GM23338 (cell line): ENCODE measurements at regions not wholly inside any gene's neighbourhood (a gene's known extent, or its start where the extent isn't known, plus 50 kb on each side); places are given as distances from the start of the nearest gene placed in this dataset.

Source experiments
- ATAC-seq: fragments of 200-7000 bp; cut with Tn5 transposase; 3 replicates; pipeline ENCODE4 v1.9.1; 2020
- DNase-seq: peaks from one replicate; pipeline ENCODE4 v3.0.0-alpha.2; 2015; ENCODE audit warnings: low spot score
- H2AFZ ChIP-seq: fragments of 200-600 bp; sonication (generic); 2 replicates; pipeline ENCODE4 v1.8.0; 2016; ENCODE audit warnings: antibody characterized with exemption, mild to moderate bottlenecking, moderate library complexity
- H3F3A ChIP-seq: fragments of 200-600 bp; sonication (generic); replicated peaks from 2 replicates; pipeline ENCODE4 v1.8.0; 2017; ENCODE audit warnings: antibody characterized with exemption, mixed run types, low read depth
- H3K27ac ChIP-seq: fragments of 200-600 bp; sonication (generic); 2 replicates; pipeline ENCODE4 v1.6.1; 2016; ENCODE audit warnings: low read depth
- H3K27me3 ChIP-seq: fragments of 200-600 bp; sonication (generic); 2 replicates; pipeline ENCODE4 v1.8.0; 2016; ENCODE audit warnings: mild to moderate bottlenecking, mixed run types, moderate library complexity; ENCODE audit not compliant: insufficient read depth
- H3K36me3 ChIP-seq: fragments of 200-600 bp; sonication (generic); 2 replicates; pipeline ENCODE4 v1.8.0; 2016; ENCODE audit warnings: mild to moderate bottlenecking; ENCODE audit not compliant: insufficient read depth
- H3K4me1 ChIP-seq: fragments of 200-600 bp; sonication (generic); 2 replicates; pipeline ENCODE4 v1.8.0; 2016; ENCODE audit warnings: mild to moderate bottlenecking, moderate library complexity; ENCODE audit not compliant: insufficient read depth
- H3K4me2 ChIP-seq: fragments of 200-600 bp; sonication (generic); 2 replicates; pipeline ENCODE4 v1.7.1; 2017; ENCODE audit warnings: mixed run types
- H3K4me3 ChIP-seq: fragments of 200-600 bp; sonication (generic); 2 replicates; pipeline ENCODE4 v1.6.1; 2016; ENCODE audit warnings: mixed run types
- H3K79me2 ChIP-seq: fragments of 200-600 bp; sonication (generic); replicated peaks from 2 replicates; pipeline ENCODE4 v1.8.0; 2017; ENCODE audit warnings: mild to moderate bottlenecking; ENCODE audit not compliant: insufficient read depth
- H3K9me2 ChIP-seq: fragments of 200-600 bp; sonication (generic); 2 replicates; pipeline ENCODE4 v1.8.0; 2017; ENCODE audit not compliant: insufficient read depth
- H4K20me1 ChIP-seq: fragments of 200-600 bp; sonication (generic); replicated peaks from 2 replicates; pipeline ENCODE4 v1.8.0; 2017; ENCODE audit warnings: mild to moderate bottlenecking; ENCODE audit not compliant: insufficient read depth
- H3K27ac Mint-ChIP-seq: 2 replicates; pipeline ENCODE4 v1.8.0; 2020; ENCODE audit warnings: inconsistent platforms, mild to moderate bottlenecking, moderate library complexity, mixed read lengths
- H3K27me3 Mint-ChIP-seq: 3 replicates; pipeline ENCODE4 v1.8.0; 2022; ENCODE audit warnings: low read depth, mild to moderate bottlenecking, moderate library complexity, mixed read lengths, inconsistent platforms; ENCODE audit not compliant: insufficient read depth, poor library complexity
- H3K36me3 Mint-ChIP-seq: 3 replicates; pipeline ENCODE4 v1.8.0; 2021; ENCODE audit warnings: low read depth, mild to moderate bottlenecking, inconsistent platforms, moderate library complexity, mixed read lengths
- H3K4me1 Mint-ChIP-seq: 3 replicates; pipeline ENCODE4 v1.8.0; 2020; ENCODE audit warnings: mild to moderate bottlenecking, inconsistent platforms, mixed read lengths
- H3K4me3 Mint-ChIP-seq: 3 replicates; pipeline ENCODE4 v1.8.0; 2021; ENCODE audit warnings: moderate library complexity, mild to moderate bottlenecking, inconsistent platforms, mixed read lengths
- H3K9me3 Mint-ChIP-seq: 3 replicates; pipeline ENCODE4 v1.8.0; 2020; ENCODE audit warnings: moderate library complexity, mild to moderate bottlenecking, inconsistent platforms, mixed read lengths
- CREB1 ChIP-seq: fragments of 250-450 bp; sonication (Bioruptor Pico); IDR thresholded peaks from 2 replicates; pipeline ENCODE4 v1.5.0; 2020; ENCODE audit warnings: low read depth, mild to moderate bottlenecking, moderate library complexity
- CTCF ChIP-seq, 2 experiments: fragments of 200-600 bp in 1 of 2; sonication (generic) in 1 of 2; conservative IDR thresholded peaks; 2 replicates each; pipeline versions ENCODE4 v1.5.1 to v1.6.1; 2016 to 2017; ENCODE audit warnings: antibody characterized with exemption in 2 of 2, low read depth in 2 of 2, mild to moderate bottlenecking in 2 of 2, moderate library complexity in 1 of 2
- ETS1 ChIP-seq: IDR thresholded peaks from 2 replicates; pipeline ENCODE4 v1.6.1; 2016; ENCODE audit warnings: antibody characterized with exemption
- EZH2 ChIP-seq: fragments of 200-600 bp; sonication (generic); IDR thresholded peaks from one replicate; pipeline ENCODE4 v1.8.0; 2017; ENCODE audit warnings: antibody characterized with exemption, mild to moderate bottlenecking, low read depth; ENCODE audit not compliant: unreplicated experiment
- EZH2phosphoT487 ChIP-seq: fragments of 200-600 bp; sonication (generic); IDR thresholded peaks from one replicate; pipeline ENCODE4 v1.8.1; 2018; ENCODE audit warnings: antibody characterized with exemption; ENCODE audit not compliant: unreplicated experiment
- JUNB ChIP-seq: IDR thresholded peaks from one replicate; pipeline ENCODE4 v1.6.1; 2016; ENCODE audit warnings: antibody characterized with exemption; ENCODE audit not compliant: unreplicated experiment
- NANOG ChIP-seq: IDR thresholded peaks from 2 replicates; pipeline ENCODE4 v1.6.1; 2016; ENCODE audit warnings: antibody characterized with exemption, borderline replicate concordance
- POLR2AphosphoS5 ChIP-seq: IDR thresholded peaks from 2 replicates; pipeline ENCODE4 v1.6.1; 2016; ENCODE audit warnings: antibody characterized with exemption, low read depth
- REST ChIP-seq: IDR thresholded peaks from one replicate; pipeline ENCODE4 v1.6.1; 2018; ENCODE audit warnings: antibody characterized with exemption; ENCODE audit not compliant: unreplicated experiment
- STAT1 ChIP-seq: IDR thresholded peaks from one replicate; pipeline ENCODE4 v1.6.1; 2016; ENCODE audit warnings: antibody characterized with exemption; ENCODE audit not compliant: unreplicated experiment
- ZNF114 ChIP-seq: fragments of 250-450 bp; sonication (Bioruptor Pico); IDR thresholded peaks from 2 replicates; pipeline ENCODE4 v1.5.0; 2020; ENCODE audit warnings: mild to moderate bottlenecking, moderate library complexity
- ZNF331 ChIP-seq: fragments of 250-450 bp; sonication (Bioruptor Pico); IDR thresholded peaks from 2 replicates; pipeline ENCODE4 v1.5.0; 2020; ENCODE audit warnings: low read depth, mild to moderate bottlenecking, moderate library complexity
- TF ChIP-seq, protein P1 (sequence below): fragments of 250-450 bp; sonication (Bioruptor Pico); IDR thresholded peaks from 2 replicates; pipeline ENCODE4 v1.5.0; 2020; ENCODE audit warnings: mild to moderate bottlenecking, moderate library complexity

DNA sequence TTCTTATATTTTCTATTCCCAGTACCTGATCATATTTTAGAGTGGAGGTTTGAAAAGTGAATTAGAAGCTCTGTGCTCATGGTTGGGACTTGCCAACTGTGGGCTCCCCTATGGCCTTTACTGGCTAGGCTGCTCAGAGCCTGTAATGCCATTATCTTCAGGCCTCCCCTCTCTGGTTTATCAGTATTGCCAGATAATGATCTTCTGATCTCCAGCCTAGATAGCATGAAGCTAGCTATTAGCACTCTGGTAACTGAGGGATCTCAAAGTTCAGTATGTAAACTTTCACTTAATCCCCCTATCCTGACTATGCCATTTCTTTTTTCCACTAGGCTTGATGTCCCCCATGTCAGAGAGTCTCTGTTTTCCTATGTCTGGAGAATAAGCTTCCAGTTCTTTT is 393.7 kb upstream of the CITED2 start:
- H3K4me1 ChIP-seq = peaks cover 4% of the 10 kb centered on the region; the same call in 1 of the 2 replicates
- H2AFZ ChIP-seq = 0 out of 2 replicates have a peak overlapping the region, but pooled peaks have one; percentile 66
- no peak for ATAC-seq
- Mint-ChIP-seq H3K36me3 (no peaks in the 10 kb centered on the region), H3K4me1 (no peaks in the 10 kb centered on the region; the same call in 2 of the 3 replicates), H3K27ac (no peak overlapping the region), H3K9me3 (no peaks in the 10 kb centered on the region), H3K27me3 (no peaks in the 10 kb centered on the region), H3K4me3 (no peak overlapping the region)
- H3K36me3 ChIP-seq = no peaks in the 10 kb centered on the region
- no peak for DNase-seq
- H3K4me2 ChIP-seq = no peak overlapping the region
- peaks cover 4% of the 10 kb centered on the region; the same call in 1 of the 2 replicates for H3K9me2 ChIP-seq
- no peak overlapping the region for H3K27ac ChIP-seq
- H3K79me2 ChIP-seq = no peaks in the 10 kb centered on the region
- no peaks in the 10 kb centered on the region for H3F3A ChIP-seq
- H3K4me3 ChIP-seq = no peak overlapping the region
- TF ChIP-seq JUNB (no peak), STAT1 (no peak), ZNF114 (no peak), CTCF (conservative IDR thresholded peaks at IDR 0.05; ENCODE audit: low read depth in 2 of 2) (no peak), EZH2 (no peak), NANOG (no peak), REST (no peak), ETS1 (no peak), POLR2AphosphoS5 (no peak), CREB1 (CRISPR knock-in tag) (no peak), ZNF331 (CRISPR knock-in tag) (no peak), EZH2phosphoT487 (no peak)
- TF ChIP-seq, protein P1, sequence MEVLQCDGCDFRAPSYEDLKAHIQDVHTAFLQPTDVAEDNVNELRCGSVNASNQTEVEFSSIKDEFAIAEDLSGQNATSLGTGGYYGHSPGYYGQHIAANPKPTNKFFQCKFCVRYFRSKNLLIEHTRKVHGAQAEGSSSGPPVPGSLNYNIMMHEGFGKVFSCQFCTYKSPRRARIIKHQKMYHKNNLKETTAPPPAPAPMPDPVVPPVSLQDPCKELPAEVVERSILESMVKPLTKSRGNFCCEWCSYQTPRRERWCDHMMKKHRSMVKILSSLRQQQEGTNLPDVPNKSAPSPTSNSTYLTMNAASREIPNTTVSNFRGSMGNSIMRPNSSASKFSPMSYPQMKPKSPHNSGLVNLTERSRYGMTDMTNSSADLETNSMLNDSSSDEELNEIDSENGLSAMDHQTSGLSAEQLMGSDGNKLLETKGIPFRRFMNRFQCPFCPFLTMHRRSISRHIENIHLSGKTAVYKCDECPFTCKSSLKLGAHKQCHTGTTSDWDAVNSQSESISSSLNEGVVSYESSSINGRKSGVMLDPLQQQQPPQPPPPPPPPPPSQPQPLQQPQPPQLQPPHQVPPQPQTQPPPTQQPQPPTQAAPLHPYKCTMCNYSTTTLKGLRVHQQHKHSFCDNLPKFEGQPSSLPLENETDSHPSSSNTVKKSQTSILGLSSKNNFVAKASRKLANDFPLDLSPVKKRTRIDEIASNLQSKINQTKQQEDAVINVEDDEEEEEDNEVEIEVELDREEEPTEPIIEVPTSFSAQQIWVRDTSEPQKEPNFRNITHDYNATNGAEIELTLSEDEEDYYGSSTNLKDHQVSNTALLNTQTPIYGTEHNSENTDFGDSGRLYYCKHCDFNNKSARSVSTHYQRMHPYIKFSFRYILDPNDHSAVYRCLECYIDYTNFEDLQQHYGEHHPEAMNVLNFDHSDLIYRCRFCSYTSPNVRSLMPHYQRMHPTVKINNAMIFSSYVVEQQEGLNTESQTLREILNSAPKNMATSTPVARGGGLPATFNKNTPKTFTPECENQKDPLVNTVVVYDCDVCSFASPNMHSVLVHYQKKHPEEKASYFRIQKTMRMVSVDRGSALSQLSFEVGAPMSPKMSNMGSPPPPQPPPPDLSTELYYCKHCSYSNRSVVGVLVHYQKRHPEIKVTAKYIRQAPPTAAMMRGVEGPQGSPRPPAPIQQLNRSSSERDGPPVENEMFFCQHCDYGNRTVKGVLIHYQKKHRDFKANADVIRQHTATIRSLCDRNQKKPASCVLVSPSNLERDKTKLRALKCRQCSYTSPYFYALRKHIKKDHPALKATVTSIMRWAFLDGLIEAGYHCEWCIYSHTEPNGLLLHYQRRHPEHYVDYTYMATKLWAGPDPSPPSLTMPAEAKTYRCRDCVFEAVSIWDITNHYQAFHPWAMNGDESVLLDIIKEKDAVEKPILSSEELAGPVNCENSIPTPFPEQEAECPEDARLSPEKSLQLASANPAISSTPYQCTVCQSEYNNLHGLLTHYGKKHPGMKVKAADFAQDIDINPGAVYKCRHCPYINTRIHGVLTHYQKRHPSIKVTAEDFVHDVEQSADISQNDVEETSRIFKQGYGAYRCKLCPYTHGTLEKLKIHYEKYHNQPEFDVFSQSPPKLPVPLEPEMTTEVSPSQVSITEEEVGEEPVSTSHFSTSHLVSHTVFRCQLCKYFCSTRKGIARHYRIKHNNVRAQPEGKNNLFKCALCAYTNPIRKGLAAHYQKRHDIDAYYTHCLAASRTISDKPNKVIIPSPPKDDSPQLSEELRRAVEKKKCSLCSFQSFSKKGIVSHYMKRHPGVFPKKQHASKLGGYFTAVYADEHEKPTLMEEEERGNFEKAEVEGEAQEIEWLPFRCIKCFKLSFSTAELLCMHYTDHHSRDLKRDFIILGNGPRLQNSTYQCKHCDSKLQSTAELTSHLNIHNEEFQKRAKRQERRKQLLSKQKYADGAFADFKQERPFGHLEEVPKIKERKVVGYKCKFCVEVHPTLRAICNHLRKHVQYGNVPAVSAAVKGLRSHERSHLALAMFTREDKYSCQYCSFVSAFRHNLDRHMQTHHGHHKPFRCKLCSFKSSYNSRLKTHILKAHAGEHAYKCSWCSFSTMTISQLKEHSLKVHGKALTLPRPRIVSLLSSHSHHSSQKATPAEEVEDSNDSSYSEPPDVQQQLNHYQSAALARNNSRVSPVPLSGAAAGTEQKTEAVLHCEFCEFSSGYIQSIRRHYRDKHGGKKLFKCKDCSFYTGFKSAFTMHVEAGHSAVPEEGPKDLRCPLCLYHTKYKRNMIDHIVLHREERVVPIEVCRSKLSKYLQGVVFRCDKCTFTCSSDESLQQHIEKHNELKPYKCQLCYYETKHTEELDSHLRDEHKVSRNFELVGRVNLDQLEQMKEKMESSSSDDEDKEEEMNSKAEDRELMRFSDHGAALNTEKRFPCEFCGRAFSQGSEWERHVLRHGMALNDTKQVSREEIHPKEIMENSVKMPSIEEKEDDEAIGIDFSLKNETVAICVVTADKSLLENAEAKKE (CRISPR knock-in tag) = no peak
- no peaks in the 10 kb centered on the region for H4K20me1 ChIP-seq
- no peaks in the 10 kb centered on the region for H3K27me3 ChIP-seq
